ENCODE measurements at regions not wholly inside any gene's neighbourhood (a gene's known extent, or its start where the extent isn't known, plus 50 kb on each side); places are given as distances from the start of the nearest gene placed in this dataset.

DNA sequence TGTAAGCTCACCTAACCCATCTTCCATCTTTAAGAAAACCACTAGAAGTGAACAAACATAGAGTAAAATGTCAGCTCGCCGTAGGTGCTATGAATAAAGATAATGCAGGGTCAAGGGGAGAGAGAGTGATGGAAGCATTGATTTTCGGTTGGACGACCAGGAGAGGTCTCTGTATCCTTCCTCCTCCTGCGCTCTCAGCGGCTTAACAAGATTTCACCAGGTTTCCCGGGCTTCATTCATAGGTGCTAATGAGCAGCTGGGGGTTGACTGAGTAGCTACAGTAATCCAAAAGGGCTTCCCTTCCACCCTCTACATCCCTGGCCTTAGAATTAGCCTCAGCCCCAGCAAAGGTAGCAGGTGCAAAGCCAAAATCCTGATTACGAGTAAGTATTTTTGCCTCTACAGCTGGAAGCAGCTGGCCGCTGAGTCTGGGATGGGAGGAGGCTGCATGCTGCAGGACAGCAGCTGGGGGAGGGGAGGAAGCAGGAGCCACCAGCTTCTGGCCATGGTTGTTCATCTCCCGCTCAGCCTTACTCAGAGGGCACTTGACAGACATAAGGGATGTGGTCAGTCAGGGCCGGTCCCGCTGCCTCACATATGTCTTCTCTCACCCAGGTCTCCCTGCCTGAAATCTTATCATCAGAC is 112.0 kb upstream of the IL12B start:
- H3K4me3 ChIP-seq (ENCODE audit: low read length): no peak overlapping the region
- DNase-seq (ENCODE audit: low read depth): no peak
- TF ChIP-seq, protein P1, sequence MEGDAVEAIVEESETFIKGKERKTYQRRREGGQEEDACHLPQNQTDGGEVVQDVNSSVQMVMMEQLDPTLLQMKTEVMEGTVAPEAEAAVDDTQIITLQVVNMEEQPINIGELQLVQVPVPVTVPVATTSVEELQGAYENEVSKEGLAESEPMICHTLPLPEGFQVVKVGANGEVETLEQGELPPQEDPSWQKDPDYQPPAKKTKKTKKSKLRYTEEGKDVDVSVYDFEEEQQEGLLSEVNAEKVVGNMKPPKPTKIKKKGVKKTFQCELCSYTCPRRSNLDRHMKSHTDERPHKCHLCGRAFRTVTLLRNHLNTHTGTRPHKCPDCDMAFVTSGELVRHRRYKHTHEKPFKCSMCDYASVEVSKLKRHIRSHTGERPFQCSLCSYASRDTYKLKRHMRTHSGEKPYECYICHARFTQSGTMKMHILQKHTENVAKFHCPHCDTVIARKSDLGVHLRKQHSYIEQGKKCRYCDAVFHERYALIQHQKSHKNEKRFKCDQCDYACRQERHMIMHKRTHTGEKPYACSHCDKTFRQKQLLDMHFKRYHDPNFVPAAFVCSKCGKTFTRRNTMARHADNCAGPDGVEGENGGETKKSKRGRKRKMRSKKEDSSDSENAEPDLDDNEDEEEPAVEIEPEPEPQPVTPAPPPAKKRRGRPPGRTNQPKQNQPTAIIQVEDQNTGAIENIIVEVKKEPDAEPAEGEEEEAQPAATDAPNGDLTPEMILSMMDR (IDR thresholded peaks at IDR 0.05; ENCODE audit: insufficient read depth, low read depth, low read length, missing control alignments): no peak

DNA sequence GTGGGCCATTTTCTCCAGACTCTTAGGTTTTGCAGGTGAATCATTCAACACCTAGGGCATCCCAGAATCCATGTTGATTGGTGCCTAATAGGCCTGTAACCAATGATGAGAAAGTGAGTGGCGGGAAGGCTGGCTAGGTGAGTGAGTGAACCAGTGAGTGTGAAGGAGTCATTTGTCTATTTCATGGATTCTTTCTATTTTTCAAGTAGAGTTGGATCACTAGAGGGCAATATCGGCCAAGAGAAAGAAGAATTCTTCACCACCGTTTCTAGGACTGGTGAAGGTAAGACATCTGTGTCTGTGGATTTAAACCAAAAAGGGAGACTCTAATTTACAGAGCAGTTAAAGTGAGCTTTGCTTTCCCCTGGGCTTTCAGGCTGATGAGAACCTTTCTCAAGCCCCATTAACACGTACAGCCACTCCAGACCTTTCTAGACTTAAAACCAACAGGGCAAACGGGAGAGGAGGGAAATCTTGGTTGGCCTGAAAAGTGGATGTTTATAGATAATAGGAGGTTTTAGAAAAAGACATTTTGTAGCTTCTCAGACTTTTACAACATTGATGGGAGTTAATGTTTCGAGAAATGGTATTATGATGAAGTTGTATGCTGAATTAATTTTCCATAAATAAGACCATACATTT is 114.3 kb upstream of the IL12B start:
- peak; percentile 71 for DNase-seq (ENCODE audit: low read depth)
- TF ChIP-seq, protein P1 (IDR thresholded peaks at IDR 0.05; ENCODE audit: insufficient read depth, low read depth, low read length, missing control alignments): peak; percentile 55
- H3K4me3 ChIP-seq (ENCODE audit: low read length): no peak overlapping the region

DNA sequence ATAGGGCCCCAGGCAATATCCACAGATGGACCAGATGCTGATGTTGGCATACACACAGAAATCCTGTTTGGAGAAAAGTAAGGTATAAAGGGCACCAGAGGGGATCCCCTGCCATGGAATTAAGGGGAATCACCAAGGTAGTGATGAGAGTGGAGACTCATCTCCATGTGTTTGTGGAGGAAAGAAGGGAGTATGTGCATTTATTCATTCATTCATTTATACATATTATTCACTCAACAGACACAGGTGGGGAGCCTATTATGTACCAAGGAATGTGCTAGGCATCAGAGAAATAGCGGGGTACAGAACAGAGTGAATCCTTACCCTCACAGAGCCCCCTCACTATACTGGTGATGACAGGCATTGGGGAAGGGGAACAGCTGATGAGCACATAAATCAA is 116.8 kb upstream of the IL12B start:
- DNase-seq (ENCODE audit: low read depth): no peak
- TF ChIP-seq, protein P1 (IDR thresholded peaks at IDR 0.05; ENCODE audit: insufficient read depth, low read depth, low read length, missing control alignments): no peak
- no peak overlapping the region for H3K4me3 ChIP-seq (ENCODE audit: low read length)

DNA sequence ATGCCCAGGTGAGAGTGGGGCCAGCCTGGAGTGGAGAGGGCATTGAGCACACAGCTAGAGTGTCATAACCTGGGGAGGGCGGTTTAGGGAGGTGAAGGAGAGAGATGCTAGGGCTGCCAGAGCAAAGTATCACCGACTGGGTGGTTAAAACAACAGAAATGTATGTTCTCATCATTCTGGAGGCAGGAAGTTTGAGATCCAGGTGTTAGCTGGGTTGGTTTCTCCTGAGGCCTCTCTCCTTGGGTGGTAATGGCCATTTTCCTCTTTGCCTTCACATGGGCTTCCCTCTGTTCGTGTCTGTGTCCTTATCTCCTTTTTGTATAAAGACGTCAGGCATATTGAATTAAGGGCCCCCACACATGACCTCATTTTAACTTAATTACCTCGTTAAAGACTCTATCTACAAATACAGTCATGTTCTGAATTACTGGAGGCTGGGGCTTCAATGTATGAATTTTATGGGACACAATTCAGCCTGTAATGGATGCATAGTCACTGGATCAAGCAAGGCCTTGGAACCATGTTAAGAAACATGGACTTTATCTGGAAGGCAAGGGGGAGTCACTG is 118.6 kb upstream of the IL12B start:
- TF ChIP-seq, protein P1 (IDR thresholded peaks at IDR 0.05; ENCODE audit: insufficient read depth, low read depth, low read length, missing control alignments): no peak
- no peak overlapping the region for H3K4me3 ChIP-seq (ENCODE audit: low read length)
- no peak for DNase-seq (ENCODE audit: low read depth)

DNA sequence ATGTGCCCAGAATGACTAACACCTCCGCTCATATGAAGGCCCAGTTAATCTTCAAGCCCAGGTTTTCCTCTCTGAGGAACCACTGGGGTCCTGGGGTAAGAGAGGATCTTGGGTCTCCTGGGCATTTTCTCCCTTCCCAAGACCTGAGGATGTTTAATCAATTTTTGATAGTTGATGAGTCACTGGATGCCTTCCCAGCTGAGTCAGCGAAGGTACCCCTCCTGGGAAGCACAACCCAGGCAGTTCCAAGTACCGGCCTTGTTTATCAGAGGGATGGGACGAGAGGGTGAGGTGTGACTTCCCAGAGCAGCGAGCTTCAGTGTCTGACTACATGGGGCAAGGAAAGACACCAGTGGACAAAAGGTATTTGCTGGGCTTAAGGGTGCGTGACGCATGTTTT is 119.6 kb upstream of the IL12B start:
- no peak overlapping the region for H3K4me3 ChIP-seq (ENCODE audit: low read length)
- DNase-seq (ENCODE audit: low read depth): peak; percentile 48
- TF ChIP-seq, protein P1 (IDR thresholded peaks at IDR 0.05; ENCODE audit: insufficient read depth, low read depth, low read length, missing control alignments): no peak

DNA sequence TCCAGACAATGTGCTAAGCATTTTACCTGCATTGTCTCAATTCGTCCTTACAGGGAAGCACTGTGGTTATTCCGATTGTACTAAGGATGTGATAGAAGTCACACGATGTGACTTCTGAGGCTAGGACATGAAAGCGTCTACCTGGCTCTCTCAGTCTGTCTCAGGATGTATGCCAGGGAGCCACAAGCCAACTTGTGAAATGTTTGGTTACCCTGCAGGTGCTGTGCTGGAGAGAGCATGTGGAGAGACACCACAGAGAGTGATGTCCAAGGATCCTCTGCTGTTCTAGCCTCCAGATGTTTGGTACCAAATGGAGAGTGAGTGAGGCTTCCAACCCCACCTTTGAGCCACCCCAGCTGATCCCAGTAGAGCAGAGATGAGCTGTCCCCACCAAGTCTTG is 120.1 kb upstream of the IL12B start:
- no peak overlapping the region for H3K4me3 ChIP-seq (ENCODE audit: low read length)
- no peak for DNase-seq (ENCODE audit: low read depth)
- TF ChIP-seq, protein P1 (IDR thresholded peaks at IDR 0.05; ENCODE audit: insufficient read depth, low read depth, low read length, missing control alignments): no peak
